GM21576 (cell line): ENCODE measurements at regions not wholly inside any gene's neighbourhood (a gene's known extent, or its start where the extent isn't known, plus 50 kb on each side); places are given as distances from the start of the nearest gene placed in this dataset.

Experiments
- ATAC-seq: cut with Tn5 transposase; IDR thresholded peaks from one replicate; pipeline ENCODE4 v1.9.1; 2021; ENCODE audit warnings: mild to moderate bottlenecking, moderate library complexity; ENCODE audit not compliant: unreplicated experiment

DNA sequence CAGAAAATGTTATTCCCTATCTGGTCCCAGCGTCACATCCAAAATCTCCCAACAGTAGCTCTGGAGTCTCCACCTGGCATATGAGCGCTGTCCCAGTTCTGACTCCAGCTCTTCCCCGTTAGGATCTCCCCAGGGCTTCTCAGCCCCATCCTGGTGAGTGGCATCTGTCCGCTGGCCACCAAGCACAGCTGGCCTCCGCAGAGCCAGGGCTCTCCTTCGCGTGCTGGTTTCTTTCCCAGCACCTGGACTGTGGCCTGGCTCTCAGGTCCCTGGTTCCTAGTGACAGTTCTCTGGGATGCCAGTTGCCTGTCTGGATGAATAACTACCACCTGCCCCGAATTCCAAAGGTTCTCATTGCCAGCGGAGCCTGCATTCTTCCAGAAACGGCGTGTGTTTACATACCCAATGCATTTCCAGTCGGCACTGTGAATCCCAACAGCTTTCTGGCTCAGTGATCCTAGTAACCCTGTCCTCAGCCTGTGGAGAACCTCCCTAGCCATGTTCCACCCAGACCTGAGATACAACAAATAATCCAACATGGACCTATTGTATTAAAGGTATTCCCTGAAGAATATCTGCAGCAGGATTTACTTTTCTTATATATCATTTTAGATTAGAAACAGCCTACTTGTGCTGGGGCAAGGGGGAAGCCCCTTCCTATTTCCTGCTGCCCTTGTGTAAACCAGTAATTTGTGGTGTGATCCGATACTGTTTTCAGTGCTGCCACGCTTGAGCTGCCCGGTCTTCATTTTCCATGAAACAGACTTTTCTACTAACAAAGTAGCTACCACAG lies 69.9 kb upstream of the PDE10A start:
- no peak for ATAC-seq

DNA sequence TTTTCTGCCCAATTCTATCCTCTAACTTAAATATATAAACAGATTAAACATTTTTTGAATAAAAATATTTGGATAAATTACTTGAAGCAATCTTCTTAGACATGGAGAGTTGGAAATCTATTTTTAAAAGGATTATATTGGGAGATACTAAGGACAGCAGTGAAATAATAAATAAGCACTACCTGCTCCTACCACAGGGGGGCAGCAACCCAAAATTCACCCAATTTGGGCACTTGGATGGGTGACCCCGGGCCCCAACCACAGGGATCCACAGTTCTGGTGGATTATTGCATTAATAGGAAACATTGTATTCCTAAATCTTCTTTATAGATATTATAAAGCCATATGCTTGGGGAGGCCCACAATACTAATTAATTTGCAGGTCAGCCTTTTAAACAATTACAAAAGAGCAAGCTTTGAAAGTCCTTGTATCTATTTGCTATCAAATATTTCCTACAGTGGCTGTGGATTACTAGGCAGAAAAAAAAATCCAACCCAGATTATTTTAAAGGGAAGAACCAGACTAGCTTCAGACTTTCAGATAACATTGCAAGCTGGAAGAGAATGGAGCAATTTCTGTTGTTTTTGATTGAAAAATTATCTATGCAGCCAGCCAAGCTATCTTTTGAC lies 66.4 kb upstream of the PDE10A start:
- ATAC-seq: peak; percentile 46

DNA sequence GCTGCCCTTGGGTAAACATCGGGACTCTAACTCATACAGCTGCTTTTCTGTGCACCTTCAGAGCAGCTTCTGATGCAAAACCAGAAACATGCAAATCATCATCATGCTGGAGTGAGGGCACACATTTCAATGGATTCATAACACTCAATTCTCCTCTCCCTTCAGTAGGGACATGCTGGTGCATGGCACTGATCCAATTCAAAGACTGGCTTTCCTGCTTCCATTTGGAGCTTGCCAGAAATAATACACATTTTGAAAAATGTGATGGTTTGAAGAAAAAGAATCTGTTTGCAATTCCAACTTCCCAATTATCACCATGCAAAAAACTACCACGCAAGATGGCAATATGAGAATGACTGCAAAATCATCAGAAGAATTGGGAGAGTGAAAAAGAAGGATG lies 65.2 kb upstream of the PDE10A start:
- no peak for ATAC-seq

DNA sequence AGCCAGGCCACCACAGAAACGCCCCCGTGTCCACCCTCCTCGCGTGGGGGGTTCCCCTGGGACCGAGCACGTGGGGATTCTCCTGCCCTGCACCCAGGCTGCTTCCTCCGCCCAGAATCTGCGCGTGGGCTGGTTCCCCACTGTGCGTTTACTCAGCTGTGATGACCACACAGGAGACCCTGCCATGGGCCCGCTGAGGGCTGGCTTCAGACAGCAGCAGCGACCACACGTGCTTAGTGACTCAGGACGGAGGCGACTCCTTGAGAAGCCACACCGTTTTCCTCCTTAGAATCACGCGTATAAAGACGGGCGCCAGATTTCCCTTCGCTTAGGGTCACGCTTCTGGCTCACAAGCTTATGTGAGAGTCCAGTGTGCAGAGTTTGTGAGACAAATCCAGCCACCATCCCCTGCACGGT lies 63.9 kb upstream of the PDE10A start:
- no peak for ATAC-seq

- ATAC-seq: no peak
Measured at GRCh38 chr6:165726290-165726875, 63.3 kb upstream of the PDE10A start.

DNA sequence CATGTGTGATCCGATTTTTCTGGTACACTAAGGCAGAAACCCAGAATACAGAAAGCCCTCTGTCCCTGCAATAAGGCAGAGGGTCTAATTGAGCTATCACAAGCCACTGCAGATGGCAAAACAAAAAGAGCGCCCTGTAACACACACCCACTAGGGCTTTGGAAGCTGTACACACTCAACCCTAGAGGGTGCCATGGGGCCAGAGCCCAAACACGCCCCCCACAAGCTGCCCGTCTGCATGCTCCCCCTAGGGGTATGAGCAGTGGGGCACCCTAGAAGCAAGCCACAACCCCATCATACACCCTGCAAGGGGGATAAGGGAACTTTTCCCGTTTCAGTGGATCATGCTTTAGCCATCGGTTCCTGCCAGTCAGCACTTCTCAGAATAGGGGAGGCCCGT lies 62.2 kb upstream of the PDE10A start:
- ATAC-seq: no peak

- no peak for ATAC-seq
Measured at GRCh38 chr6:165723326-165723725, 60.3 kb upstream of the PDE10A start.

- no peak for ATAC-seq
Measured at GRCh38 chr6:165722022-165722421, 59.0 kb upstream of the PDE10A start.

DNA sequence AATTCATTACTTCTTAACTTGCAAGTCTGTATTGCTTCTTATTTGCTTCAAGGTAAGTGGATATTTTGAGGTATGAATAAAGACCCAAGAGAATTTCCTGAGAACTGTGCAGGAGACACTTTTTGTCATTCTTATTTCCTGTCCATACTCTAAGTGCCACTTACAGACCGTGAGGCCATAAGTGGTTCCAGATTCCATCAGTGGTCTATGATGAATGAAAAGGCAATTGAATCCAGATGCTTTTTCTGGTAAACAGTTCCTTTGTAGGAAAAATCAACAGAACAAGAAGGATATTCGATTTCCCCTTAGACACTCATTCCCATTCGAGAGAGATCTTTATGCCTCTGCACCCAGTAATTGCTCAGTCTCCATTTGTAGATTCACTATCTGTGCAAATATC lies 58.3 kb upstream of the PDE10A start:
- no peak for ATAC-seq

DNA sequence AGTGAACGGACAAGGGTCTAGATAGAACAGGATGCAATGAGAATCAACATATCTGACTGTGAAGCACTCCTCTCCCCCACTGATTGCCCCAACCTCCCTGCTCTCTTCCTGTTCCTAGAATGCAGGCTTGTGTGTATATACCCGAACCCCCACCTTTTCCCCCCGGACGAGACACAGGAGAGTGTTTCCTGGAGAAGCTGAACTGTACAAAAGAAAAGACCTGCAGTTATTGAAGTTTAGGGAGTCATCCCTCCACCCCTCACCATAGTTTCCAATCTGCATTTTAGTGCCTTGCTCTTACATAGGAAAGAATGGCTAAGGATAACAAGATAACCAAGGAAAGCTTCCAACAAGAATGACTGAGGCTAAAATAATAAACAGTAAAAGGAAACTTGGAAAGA lies 55.5 kb upstream of the PDE10A start:
- ATAC-seq: no peak

DNA sequence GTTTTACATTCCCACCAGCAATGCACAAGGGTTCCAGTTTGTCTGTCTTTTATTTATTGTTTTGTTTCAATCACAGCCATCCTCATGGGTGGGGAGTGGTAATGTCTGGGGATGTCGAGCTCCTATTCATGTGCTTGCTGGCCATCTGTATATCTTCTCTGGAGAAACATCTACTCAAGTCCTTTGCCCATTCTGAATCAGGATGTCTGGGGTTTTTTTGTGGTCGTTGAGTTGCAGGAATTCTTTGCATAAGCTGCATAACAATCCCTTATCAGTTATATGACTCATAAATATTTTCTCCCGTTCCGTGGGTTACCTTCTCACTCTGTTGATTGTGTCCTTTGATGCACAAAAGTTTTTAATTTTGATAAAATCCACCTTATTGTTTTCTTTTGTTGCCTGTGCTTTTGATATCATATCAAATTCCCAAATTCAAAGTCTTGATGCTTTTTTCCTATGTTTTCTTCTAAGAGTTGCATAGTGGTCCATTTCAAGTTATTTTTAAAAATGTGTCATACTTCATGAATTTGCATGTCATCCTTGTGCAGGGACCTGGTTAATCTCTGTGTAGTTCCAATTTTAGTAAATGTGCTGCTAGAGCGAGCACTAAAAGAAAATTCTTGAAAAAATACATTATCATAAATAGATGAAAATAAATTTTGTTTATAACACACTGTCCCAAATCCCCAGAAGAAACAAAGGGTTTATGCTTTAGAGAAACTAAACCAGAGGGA lies 54.9 kb upstream of the PDE10A start:
- ATAC-seq: no peak

GRCh38 chr6:165716886-165717285 lies 53.8 kb upstream of the PDE10A start:
- ATAC-seq: no peak

GRCh38 chr6:165715428-165715827 lies 52.4 kb upstream of the PDE10A start:
- no peak for ATAC-seq

GRCh38 chr6:165714907-165715306 lies 51.9 kb upstream of the PDE10A start:
- no peak for ATAC-seq

DNA sequence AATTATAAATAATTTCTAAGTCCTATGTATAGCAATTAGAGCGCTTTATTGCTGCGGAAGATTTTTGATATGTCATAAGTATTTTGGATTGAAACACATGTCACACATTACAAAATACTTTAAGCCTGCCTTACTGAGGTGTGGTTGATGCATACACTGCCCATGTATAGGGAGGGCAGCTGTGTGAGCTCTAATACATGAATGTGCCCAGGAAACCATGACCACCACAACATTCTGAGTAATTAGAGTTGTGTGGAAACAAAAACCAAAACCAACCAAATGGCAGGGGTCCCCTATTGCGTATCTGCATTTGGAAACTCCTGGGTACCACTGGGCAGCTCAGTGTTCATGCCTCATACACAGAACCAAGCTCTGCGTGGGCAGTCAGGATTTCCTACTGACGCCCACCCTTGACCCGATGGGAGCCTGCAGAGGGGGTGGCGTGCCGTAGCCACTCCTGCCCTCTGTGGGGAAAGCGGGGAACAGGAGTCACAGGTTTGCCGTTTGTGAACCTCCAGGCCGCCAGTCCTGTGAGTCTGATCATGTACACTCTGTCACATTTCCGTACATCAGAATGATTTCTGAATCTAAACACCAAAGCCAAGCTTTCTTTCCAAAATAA lies 50.9 kb upstream of the PDE10A start:
- ATAC-seq: no peak
